ENCODE measurements at regions not wholly inside any gene's neighbourhood (a gene's known extent, or its start where the extent isn't known, plus 50 kb on each side); places are given as distances from the start of the nearest gene placed in this dataset.

DNA sequence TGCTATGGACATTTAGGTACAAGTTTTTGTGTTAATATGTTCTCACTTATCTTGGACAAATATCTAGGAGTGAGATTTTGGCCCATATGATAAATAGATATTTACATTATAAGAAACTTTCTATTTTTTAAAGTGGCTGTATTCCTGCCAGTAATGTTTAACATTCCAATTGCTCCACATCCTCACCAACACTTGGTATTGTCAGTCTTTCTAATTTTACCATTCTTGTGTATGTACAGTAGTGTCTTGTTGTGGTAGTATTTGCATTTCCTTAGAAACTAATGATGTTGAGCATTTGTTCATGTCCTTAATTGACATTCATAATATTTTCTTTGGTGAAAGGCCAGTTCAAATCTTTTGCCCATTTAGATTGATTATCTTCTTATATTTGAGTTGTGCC is 171.4 kb upstream of the TSHZ3 start:
- TF ChIP-seq, protein P1, sequence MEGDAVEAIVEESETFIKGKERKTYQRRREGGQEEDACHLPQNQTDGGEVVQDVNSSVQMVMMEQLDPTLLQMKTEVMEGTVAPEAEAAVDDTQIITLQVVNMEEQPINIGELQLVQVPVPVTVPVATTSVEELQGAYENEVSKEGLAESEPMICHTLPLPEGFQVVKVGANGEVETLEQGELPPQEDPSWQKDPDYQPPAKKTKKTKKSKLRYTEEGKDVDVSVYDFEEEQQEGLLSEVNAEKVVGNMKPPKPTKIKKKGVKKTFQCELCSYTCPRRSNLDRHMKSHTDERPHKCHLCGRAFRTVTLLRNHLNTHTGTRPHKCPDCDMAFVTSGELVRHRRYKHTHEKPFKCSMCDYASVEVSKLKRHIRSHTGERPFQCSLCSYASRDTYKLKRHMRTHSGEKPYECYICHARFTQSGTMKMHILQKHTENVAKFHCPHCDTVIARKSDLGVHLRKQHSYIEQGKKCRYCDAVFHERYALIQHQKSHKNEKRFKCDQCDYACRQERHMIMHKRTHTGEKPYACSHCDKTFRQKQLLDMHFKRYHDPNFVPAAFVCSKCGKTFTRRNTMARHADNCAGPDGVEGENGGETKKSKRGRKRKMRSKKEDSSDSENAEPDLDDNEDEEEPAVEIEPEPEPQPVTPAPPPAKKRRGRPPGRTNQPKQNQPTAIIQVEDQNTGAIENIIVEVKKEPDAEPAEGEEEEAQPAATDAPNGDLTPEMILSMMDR (IDR thresholded peaks at IDR 0.05; ENCODE audit: low read depth, low read length), result no peak
- no peak for TF ChIP-seq EZH2phosphoT487 (IDR thresholded peaks at IDR 0.05; ENCODE audit: low read depth)

Measured in OCI-LY3 (cell line).